ENCODE measurements at regions not wholly inside any gene's neighbourhood (a gene's known extent, or its start where the extent isn't known, plus 50 kb on each side); places are given as distances from the start of the nearest gene placed in this dataset.

GRCh38 chr1:83065952-83066727, 932.8 kb downstream of the TTLL7 start:
- TF ChIP-seq POLR2A (IDR thresholded peaks at IDR 0.05), result no peak
- no peak for TF ChIP-seq CTCF (IDR thresholded peaks at IDR 0.05)
- no peak for TF ChIP-seq POLR2AphosphoS5 (IDR thresholded peaks at IDR 0.05)
